SK-N-SH treated with all-trans-retinoic acid at 6 μM for 48 hours (cell line): ENCODE measurements at regions not wholly inside any gene's neighbourhood (a gene's known extent, or its start where the extent isn't known, plus 50 kb on each side); places are given as distances from the start of the nearest gene placed in this dataset.

ENCODE experiments used
- ATAC-seq: fragments of 200-7000 bp; cut with Tn5 transposase; 3 replicates; pipeline ENCODE4 v1.9.1; 2020; ENCODE audit warnings: mild to moderate bottlenecking, moderate library complexity
- ARNTL ChIP-seq: fragments of 450-650 bp; formaldehyde crosslinking; IDR thresholded peaks from 2 replicates; pipeline ENCODE4 v1.5.0; 2020; ENCODE audit warnings: low read depth, mild to moderate bottlenecking, moderate library complexity, borderline replicate concordance
- BACH2 ChIP-seq: fragments of 250-450 bp; sonication (Bioruptor Pico); IDR thresholded peaks from 2 replicates; pipeline ENCODE4 v1.9.0; 2021; ENCODE audit warnings: mild to moderate bottlenecking, borderline replicate concordance
- CSDC2 ChIP-seq: fragments of 250-450 bp; sonication (Bioruptor Pico); IDR thresholded peaks from 2 replicates; pipeline ENCODE4 v1.5.0; 2020; ENCODE audit warnings: mild to moderate bottlenecking, moderate library complexity
- GLIS3 ChIP-seq: fragments of 250-450 bp; sonication (Bioruptor Pico); IDR thresholded peaks from 2 replicates; pipeline ENCODE4 v1.5.0; 2020; ENCODE audit warnings: mild to moderate bottlenecking, moderate library complexity
- ISL1 ChIP-seq: fragments of 250-450 bp; sonication (Bioruptor Pico); IDR thresholded peaks from 2 replicates; pipeline ENCODE4 v2.1.2; 2022; ENCODE audit warnings: mild to moderate bottlenecking, moderate library complexity
- OSR1 ChIP-seq: fragments of 250-450 bp; sonication (Bioruptor Pico); IDR thresholded peaks from 2 replicates; pipeline ENCODE4 v1.8.0; 2022; ENCODE audit warnings: moderate library complexity, mild to moderate bottlenecking, inconsistent platforms
- PATZ1 ChIP-seq: fragments of 250-450 bp; sonication (Bioruptor Pico); IDR thresholded peaks from 2 replicates; pipeline ENCODE4 v1.8.0; 2020; ENCODE audit warnings: mild to moderate bottlenecking, moderate library complexity, borderline replicate concordance
- PPARA ChIP-seq: fragments of 250-450 bp; sonication (Bioruptor Pico); IDR thresholded peaks from 2 replicates; pipeline ENCODE4 v1.5.0; 2020; ENCODE audit warnings: mild to moderate bottlenecking, borderline replicate concordance
- RARB ChIP-seq: fragments of 250-450 bp; sonication (Bioruptor Pico); IDR thresholded peaks from 2 replicates; pipeline ENCODE4 v1.8.0; 2021; ENCODE audit warnings: mild to moderate bottlenecking, moderate library complexity
- TCF4 ChIP-seq: fragments of 250-450 bp; sonication (Bioruptor Pico); IDR thresholded peaks from 2 replicates; pipeline ENCODE4 v1.8.0; 2021; ENCODE audit warnings: mild to moderate bottlenecking, moderate library complexity, borderline replicate concordance
- TOX ChIP-seq: fragments of 250-450 bp; sonication (Bioruptor Pico); IDR thresholded peaks from 2 replicates; pipeline ENCODE4 v1.8.0; 2021; ENCODE audit warnings: mild to moderate bottlenecking, moderate library complexity, borderline replicate concordance
- TSHZ2 ChIP-seq: fragments of 250-450 bp; sonication (Bioruptor Pico); IDR thresholded peaks from 2 replicates; pipeline ENCODE4 v1.5.0; 2020; ENCODE audit warnings: mild to moderate bottlenecking, moderate library complexity
- ZC3H10 ChIP-seq: fragments of 250-450 bp; sonication (Bioruptor Pico); IDR thresholded peaks from 2 replicates; pipeline ENCODE4 v1.5.1; 2021; ENCODE audit warnings: mild to moderate bottlenecking, moderate library complexity
- ZFP3 ChIP-seq: fragments of 250-450 bp; sonication (Bioruptor Pico); IDR thresholded peaks from 2 replicates; pipeline ENCODE4 v1.5.0; 2020; ENCODE audit warnings: mild to moderate bottlenecking, moderate library complexity
- ZFP30 ChIP-seq: fragments of 450-650 bp; formaldehyde crosslinking; IDR thresholded peaks from 2 replicates; pipeline ENCODE4 v1.5.0; 2022; ENCODE audit warnings: mild to moderate bottlenecking, moderate library complexity
- ZNF565 ChIP-seq: fragments of 450-650 bp; formaldehyde crosslinking; conservative IDR thresholded peaks from 2 replicates; pipeline ENCODE4 v1.5.0; 2020; ENCODE audit warnings: low read depth, mild to moderate bottlenecking, moderate library complexity
- ZNF70 ChIP-seq: fragments of 450-650 bp; formaldehyde crosslinking; IDR thresholded peaks from 2 replicates; pipeline ENCODE4 v1.5.0; 2020; ENCODE audit warnings: mild to moderate bottlenecking, moderate library complexity
- ZNF8 ChIP-seq: fragments of 450-650 bp; formaldehyde crosslinking; IDR thresholded peaks from 2 replicates; pipeline ENCODE4 v1.5.0; 2020; ENCODE audit warnings: mild to moderate bottlenecking, moderate library complexity
- TF ChIP-seq, protein P1 (sequence below): fragments of 250-450 bp; sonication (Bioruptor Pico); IDR thresholded peaks from 2 replicates; pipeline ENCODE4 v1.5.1; 2020; ENCODE audit warnings: low read depth, mild to moderate bottlenecking, moderate library complexity
- TF ChIP-seq, protein P2 (sequence below): fragments of 250-450 bp; sonication (Bioruptor Pico); IDR thresholded peaks from 2 replicates; pipeline ENCODE4 v1.5.1; 2021; ENCODE audit warnings: mild to moderate bottlenecking, moderate library complexity

DNA sequence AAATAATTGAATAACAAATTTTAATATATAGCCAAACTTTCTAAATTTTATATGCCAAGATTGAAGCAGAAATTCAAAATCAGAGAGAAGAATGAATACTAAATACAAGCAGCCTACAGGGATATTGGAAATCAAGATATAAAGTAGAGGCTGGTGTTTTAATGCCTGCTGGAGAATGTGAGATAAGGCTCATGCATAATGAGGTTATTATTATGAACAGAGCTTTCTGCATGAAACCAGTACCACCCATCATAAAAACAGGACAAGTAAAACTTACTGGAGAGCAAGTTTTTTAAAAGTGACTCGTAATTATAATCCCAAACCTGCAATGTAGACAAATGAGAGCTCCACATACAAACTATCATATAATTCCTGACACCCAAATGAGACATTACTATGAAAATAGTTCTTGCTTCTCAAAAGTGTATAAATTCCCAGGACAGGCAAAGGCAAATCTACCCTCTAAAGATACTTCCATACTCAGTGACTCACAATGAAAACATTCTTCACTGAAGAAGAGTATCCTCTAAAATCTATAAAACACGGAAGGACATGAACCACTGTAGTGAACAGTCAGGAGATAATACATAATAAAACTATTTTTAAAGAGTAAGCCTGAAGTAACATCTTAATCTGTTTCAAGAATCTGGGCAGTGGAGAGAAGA is 532.0 kb upstream of the GRAMD2B start (continued):
- TF ChIP-seq TSHZ2 (CRISPR knock-in tag): no peak
- no peak for TF ChIP-seq ZNF70
- no peak for TF ChIP-seq RARB (CRISPR knock-in tag)
- TF ChIP-seq GLIS3 (CRISPR knock-in tag): no peak
- TF ChIP-seq, all 23 proteins: peak for 0

DNA sequence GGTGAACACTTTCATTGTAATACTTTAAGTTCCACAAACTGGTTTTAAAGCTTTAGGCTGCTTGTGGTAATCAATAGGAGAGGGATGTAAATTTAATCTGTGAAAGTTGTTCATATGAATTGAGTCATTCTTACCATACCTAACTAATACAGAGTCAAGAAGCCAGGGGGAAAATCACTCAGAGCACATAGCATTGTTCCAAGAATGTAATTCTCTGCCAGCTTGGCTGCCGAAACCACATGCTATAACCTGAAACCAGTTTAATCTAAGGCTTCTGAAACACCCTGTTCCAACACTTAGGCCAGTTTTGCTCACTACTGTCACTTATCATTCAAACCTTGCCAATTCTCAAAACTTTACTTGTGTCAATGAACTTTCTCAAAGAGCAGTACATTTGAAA is 528.8 kb upstream of the GRAMD2B start:
- TF ChIP-seq ZC3H10 (CRISPR knock-in tag) (no peak), CSDC2 (CRISPR knock-in tag) (no peak), BACH2 (CRISPR knock-in tag) (no peak), ZNF8 (CRISPR knock-in tag) (no peak), PATZ1 (CRISPR knock-in tag) (no peak), GLIS3 (CRISPR knock-in tag) (no peak), ISL1 (no peak), ZNF565 (no peak), TCF4 (no peak), TOX (no peak)
- TF ChIP-seq, protein P1, sequence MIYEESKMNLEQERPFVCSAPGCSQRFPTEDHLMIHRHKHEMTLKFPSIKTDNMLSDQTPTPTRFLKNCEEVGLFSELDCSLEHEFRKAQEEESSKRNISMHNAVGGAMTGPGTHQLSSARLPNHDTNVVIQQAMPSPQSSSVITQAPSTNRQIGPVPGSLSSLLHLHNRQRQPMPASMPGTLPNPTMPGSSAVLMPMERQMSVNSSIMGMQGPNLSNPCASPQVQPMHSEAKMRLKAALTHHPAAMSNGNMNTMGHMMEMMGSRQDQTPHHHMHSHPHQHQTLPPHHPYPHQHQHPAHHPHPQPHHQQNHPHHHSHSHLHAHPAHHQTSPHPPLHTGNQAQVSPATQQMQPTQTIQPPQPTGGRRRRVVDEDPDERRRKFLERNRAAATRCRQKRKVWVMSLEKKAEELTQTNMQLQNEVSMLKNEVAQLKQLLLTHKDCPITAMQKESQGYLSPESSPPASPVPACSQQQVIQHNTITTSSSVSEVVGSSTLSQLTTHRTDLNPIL: no peak
- TF ChIP-seq, protein P2, sequence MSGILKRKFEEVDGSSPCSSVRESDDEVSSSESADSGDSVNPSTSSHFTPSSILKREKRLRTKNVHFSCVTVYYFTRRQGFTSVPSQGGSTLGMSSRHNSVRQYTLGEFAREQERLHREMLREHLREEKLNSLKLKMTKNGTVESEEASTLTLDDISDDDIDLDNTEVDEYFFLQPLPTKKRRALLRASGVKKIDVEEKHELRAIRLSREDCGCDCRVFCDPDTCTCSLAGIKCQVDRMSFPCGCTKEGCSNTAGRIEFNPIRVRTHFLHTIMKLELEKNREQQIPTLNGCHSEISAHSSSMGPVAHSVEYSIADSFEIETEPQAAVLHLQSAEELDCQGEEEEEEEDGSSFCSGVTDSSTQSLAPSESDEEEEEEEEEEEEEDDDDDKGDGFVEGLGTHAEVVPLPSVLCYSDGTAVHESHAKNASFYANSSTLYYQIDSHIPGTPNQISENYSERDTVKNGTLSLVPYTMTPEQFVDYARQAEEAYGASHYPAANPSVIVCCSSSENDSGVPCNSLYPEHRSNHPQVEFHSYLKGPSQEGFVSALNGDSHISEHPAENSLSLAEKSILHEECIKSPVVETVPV (CRISPR knock-in tag): no peak
- TF ChIP-seq, all 23 proteins: peak for 0
- no peak for ATAC-seq

DNA sequence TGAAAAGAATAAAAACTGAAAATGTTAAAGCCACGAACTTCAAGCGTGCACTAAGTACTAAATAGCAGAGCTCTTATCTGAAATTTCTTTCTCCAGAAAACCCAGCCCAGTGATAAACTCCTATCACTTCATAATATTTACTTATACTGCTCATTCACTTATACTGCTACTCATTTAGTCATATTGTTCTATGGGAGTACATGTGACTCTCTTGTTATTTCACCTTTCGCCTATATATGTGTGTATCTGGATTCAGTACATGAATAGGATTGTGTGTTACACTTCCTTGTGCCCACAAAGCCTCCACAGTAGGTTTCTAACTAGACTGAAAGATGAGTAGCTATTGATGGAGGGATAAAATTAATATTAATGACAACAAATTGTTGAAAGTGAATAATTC is 526.8 kb upstream of the GRAMD2B start:
- TF ChIP-seq TOX (no peak), OSR1 (no peak), BACH2 (CRISPR knock-in tag) (no peak), PPARA (CRISPR knock-in tag) (no peak), CSDC2 (CRISPR knock-in tag) (no peak), ZNF565 (no peak)
- TF ChIP-seq, protein P2 (CRISPR knock-in tag): no peak
- no peak for ATAC-seq

- no peak for ATAC-seq
- TF ChIP-seq PPARA (CRISPR knock-in tag): no peak
- TF ChIP-seq RARB (CRISPR knock-in tag): no peak
- TF ChIP-seq TOX: no peak
- no peak for TF ChIP-seq ARNTL (CRISPR knock-in tag)
- no peak for TF ChIP-seq CSDC2 (CRISPR knock-in tag)
- no peak for TF ChIP-seq ZC3H10 (CRISPR knock-in tag)
- no peak for TF ChIP-seq TCF4
- TF ChIP-seq PATZ1 (CRISPR knock-in tag): no peak
- no peak for TF ChIP-seq ZNF70
- TF ChIP-seq, protein P2 (CRISPR knock-in tag): no peak
- no peak for TF ChIP-seq ZNF565
- TF ChIP-seq ZFP30 (CRISPR knock-in tag): no peak
- TF ChIP-seq ZNF8 (CRISPR knock-in tag): no peak
- TF ChIP-seq, protein P1: no peak
- no peak for TF ChIP-seq ZFP3 (CRISPR knock-in tag)
- TF ChIP-seq GLIS3 (CRISPR knock-in tag): no peak
Measured at GRCh38 chr5:125897089-125897488, 526.1 kb upstream of the GRAMD2B start.
